GM21737 (cell line): ENCODE measurements at regions not wholly inside any gene's neighbourhood (a gene's known extent, or its start where the extent isn't known, plus 50 kb on each side); places are given as distances from the start of the nearest gene placed in this dataset.

Source experiments
- ATAC-seq: cut with Tn5 transposase; IDR thresholded peaks from one replicate; pipeline ENCODE4 v1.9.1; 2021; ENCODE audit warnings: mild to moderate bottlenecking, moderate library complexity; ENCODE audit not compliant: unreplicated experiment

- ATAC-seq = no peak
Measured at GRCh38 chr2:153197402-153198386, 280.9 kb downstream of the RPRM start.

GRCh38 chr2:153196378-153197058 is 282.0 kb downstream of the RPRM start:
- ATAC-seq = no peak

- no peak for ATAC-seq
Measured at GRCh38 chr2:153195342-153195741, 283.2 kb downstream of the RPRM start.

GRCh38 chr2:153189091-153189888 is 289.3 kb downstream of the RPRM start:
- no peak for ATAC-seq

- ATAC-seq = no peak
Measured at GRCh38 chr2:153179808-153180207, 298.8 kb downstream of the RPRM start.

- no peak for ATAC-seq
Measured at GRCh38 chr2:153169609-153170008, 309.0 kb downstream of the RPRM start.

- no peak for ATAC-seq
Measured at GRCh38 chr2:153165021-153165420, 313.5 kb downstream of the RPRM start.

GRCh38 chr2:153163055-153163454 is 315.5 kb downstream of the RPRM start:
- no peak for ATAC-seq

GRCh38 chr2:153156743-153157142 is 321.8 kb downstream of the RPRM start:
- no peak for ATAC-seq

- no peak for ATAC-seq
Measured at GRCh38 chr2:153152036-153152435, 326.5 kb downstream of the RPRM start.

- ATAC-seq = no peak
Measured at GRCh38 chr2:153145470-153145978, 333.0 kb downstream of the RPRM start.

- ATAC-seq = no peak
Measured at GRCh38 chr2:153143540-153143939, 335.0 kb downstream of the RPRM start.

- ATAC-seq = no peak
Measured at GRCh38 chr2:153140498-153140897, 338.1 kb downstream of the RPRM start.

- no peak for ATAC-seq
Measured at GRCh38 chr2:153138651-153139375, 339.7 kb downstream of the RPRM start.

GRCh38 chr2:153136216-153136615 is 342.3 kb downstream of the RPRM start:
- ATAC-seq = no peak

- ATAC-seq = no peak
Measured at GRCh38 chr2:153134725-153135124, 343.8 kb downstream of the RPRM start.

- no peak for ATAC-seq
Measured at GRCh38 chr2:153133716-153134115, 344.8 kb downstream of the RPRM start.

GRCh38 chr2:153132418-153132817 is 346.1 kb downstream of the RPRM start:
- no peak for ATAC-seq

GRCh38 chr2:153115141-153115540 is 363.4 kb downstream of the RPRM start:
- ATAC-seq = no peak

- ATAC-seq = no peak
Measured at GRCh38 chr2:153110486-153110885, 368.1 kb downstream of the RPRM start.
